ENCODE measurements at regions not wholly inside any gene's neighbourhood (a gene's known extent, or its start where the extent isn't known, plus 50 kb on each side); places are given as distances from the start of the nearest gene placed in this dataset.

DNA sequence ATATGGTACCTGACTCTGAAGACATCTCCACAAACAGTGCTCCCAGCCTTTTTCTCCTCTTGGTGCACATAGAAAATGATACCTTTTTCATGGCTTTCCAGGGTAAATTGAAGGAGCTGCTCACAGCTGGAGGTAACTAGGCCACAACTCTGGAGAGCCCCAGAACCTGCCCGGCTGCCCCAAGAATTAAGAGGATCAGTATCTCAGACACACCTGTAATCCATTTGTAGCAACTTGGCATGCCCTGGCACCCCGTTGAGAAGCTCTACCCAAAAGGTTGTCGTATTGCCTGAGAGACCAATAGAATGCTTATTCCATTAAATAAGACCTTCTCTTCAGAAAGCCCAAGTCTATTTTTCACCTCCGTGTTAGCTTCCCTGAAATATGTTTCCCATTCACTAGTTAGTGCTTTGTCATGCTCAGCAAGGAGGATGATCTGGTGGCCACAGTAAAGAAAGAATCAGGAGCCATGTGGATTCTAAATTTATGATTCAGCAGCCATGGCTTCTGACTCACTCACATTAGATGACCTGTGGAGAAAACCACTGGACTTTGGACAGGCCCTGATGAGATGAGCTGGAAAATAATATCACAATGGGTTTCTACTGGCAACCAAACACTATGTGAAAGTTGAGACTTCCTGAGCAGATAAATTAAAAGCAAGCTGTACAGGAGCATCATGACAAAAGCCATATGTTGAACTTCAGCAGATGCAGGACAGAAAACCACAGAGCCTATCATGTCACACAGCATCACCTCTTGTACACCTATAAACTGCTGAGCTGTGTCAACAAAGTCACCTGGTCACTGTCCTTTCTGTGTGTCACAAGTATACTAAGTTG, 253.3 kb upstream of the OSR1 start:
- no peak overlapping the region for H3K27ac ChIP-seq
- TF ChIP-seq ZFX (IDR thresholded peaks at IDR 0.05), result no peak

DNA sequence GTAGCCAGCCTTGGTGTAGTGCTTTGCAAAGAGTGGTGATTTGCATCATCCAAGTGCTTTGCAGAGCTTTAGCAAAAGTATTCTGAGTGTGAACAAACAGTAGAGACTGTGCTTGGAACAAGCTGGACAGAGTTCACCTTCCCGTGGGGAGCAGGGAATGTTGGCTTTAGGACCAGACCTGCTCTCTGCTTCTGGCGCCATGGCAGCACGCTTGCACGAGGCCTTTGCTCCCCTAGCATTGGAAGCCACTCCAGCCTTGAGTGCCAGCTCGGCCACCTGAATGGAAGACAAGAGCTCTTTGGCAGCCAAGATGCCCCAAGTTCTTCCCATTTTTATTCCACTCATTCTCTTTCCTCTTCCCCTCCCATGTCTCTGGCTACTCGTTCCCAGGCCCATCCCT, 250.8 kb upstream of the OSR1 start:
- TF ChIP-seq ZFX (IDR thresholded peaks at IDR 0.05), result no peak
- TF ChIP-seq, protein P1, sequence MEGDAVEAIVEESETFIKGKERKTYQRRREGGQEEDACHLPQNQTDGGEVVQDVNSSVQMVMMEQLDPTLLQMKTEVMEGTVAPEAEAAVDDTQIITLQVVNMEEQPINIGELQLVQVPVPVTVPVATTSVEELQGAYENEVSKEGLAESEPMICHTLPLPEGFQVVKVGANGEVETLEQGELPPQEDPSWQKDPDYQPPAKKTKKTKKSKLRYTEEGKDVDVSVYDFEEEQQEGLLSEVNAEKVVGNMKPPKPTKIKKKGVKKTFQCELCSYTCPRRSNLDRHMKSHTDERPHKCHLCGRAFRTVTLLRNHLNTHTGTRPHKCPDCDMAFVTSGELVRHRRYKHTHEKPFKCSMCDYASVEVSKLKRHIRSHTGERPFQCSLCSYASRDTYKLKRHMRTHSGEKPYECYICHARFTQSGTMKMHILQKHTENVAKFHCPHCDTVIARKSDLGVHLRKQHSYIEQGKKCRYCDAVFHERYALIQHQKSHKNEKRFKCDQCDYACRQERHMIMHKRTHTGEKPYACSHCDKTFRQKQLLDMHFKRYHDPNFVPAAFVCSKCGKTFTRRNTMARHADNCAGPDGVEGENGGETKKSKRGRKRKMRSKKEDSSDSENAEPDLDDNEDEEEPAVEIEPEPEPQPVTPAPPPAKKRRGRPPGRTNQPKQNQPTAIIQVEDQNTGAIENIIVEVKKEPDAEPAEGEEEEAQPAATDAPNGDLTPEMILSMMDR (conservative IDR thresholded peaks at IDR 0.05), result no peak
- H3K27ac ChIP-seq, result no peak overlapping the region

DNA sequence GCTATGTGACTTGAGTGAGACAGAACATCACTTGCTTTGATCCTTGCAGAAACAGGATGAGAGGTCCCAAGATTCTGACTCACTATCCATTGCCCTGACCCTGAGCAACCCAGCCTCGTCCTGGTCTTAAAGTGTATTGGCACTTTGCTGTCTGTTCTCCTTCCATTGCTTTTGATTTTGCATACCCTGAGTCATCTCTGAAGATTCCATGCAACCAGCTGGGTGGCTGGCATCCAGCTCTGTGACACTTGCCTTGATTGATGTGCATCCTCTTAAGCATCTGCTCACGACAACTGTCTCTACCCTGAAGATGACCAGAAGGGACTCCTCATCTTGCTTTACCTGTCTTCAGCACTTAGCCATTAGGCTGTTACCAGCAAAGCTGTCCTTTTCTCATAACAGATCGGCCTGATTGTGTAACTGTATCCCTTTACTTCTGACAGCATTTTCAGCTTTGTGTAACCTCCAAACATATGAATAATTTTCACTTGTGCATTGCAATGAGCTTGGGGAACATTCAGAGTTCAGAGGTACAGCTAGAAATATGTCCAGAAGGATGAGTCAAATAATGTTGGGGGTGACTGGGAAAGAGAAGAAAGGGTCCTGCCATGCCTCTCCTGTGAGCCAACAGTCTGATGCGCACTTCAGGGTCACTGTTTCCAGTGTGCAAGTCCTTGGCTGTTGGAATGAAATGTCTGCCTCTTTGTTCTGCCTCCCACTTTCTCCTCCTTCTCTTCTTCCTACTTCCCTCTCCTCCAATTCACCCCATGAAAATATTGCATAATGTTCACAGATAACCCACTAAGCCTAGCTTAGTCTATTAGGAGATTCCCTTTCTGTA, 249.7 kb upstream of the OSR1 start:
- no peak overlapping the region for H3K27ac ChIP-seq
- no peak for TF ChIP-seq ZFX (IDR thresholded peaks at IDR 0.05)
- TF ChIP-seq, protein P1 (conservative IDR thresholded peaks at IDR 0.05), result no peak

DNA sequence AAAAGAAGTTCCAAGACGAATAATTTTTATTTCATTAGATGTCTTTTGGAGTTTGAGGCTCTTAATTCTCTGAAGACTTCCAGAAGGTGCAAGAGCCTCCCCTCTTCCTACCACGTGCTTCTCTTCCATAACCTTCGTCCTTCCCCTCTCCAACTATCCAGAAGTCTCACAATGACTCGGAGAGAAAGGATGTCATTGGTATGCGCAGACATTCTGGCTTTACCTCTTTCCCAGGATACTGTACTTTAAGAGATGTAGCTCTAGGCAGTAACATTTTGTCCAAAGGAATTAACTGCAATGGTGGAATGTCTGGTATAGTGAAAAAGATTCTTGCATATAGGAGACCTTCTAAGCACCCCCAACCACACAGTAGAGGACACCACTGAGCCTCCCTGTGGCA, 249.0 kb upstream of the OSR1 start:
- no peak overlapping the region for H3K27ac ChIP-seq
- TF ChIP-seq, protein P1 (conservative IDR thresholded peaks at IDR 0.05), result no peak
- TF ChIP-seq ZFX (IDR thresholded peaks at IDR 0.05), result no peak

DNA sequence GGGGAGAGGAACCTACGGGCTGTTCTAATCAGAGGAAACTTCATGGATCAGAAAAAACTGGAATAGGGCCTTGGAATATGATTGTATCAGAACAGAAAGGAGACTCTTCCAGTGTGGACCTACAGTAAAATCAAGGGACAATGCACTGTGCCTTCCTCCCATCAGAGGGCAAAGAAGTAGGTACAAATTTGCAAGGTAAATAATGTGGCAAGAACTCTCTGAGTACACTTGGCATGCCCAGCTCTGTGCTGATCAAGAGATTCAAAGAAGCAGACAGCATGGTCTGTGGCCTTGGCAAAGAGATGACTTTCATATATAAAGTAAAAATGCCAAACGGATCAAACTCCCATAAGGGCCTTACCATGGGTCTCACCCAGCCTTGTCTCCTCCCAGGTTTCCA, 242.6 kb upstream of the OSR1 start:
- TF ChIP-seq ZFX (IDR thresholded peaks at IDR 0.05), result no peak
- TF ChIP-seq, protein P1 (conservative IDR thresholded peaks at IDR 0.05), result no peak
- H3K27ac ChIP-seq, result no peak overlapping the region

DNA sequence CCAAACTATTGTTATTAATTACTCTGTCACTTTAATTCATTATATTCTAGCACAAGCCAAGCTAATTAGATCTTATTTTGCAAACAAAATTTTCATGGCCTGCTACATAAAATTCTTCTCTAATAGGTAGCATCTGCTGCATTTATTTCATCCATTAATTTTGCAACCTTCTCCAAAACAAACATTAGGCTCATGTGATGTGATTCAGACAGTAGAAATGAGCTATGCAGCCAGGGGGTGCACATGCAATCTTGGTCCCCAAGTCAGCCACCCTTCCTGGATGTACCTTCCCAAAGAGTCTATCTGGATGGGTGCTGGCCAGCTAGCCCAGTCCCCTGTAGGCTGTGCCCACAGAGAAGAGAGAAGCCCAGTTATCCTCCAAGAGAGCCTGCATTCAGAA, 242.1 kb upstream of the OSR1 start:
- H3K27ac ChIP-seq, result no peak overlapping the region
- no peak for TF ChIP-seq ZFX (IDR thresholded peaks at IDR 0.05)
- TF ChIP-seq, protein P1 (conservative IDR thresholded peaks at IDR 0.05), result no peak

DNA sequence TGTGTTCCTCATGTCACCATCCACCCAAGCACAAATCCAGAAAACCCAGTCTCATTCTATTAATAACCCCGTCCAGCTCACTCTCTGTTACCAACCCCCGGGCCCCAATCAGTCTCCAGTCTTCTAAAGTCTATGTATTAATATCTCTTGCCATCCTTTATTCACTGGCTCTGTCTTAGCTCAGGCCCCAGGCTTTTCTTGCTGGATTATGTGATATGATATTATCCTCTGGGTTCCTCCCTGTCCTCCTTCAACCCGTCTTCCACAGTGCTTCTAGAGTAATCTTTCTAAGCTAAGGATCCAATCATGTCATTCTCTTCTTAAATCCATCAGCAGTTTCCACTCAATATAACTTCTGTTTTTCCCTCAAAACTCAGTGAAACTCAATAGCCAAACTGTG, 240.5 kb upstream of the OSR1 start:
- no peak for TF ChIP-seq ZFX (IDR thresholded peaks at IDR 0.05)
- TF ChIP-seq, protein P1 (conservative IDR thresholded peaks at IDR 0.05), result no peak
- no peak overlapping the region for H3K27ac ChIP-seq

Measured in C4-2B (cell line).